ENCODE measurements at regions not wholly inside any gene's neighbourhood (a gene's known extent, or its start where the extent isn't known, plus 50 kb on each side); places are given as distances from the start of the nearest gene placed in this dataset.

GRCh38 chr3:147215660-147216059 is 190.7 kb downstream of the ZIC4 start:
- Histone ChIP-seq H3K79me1 (ENCODE audit: low read depth in 1 of 2, low read length in 2 of 2) (no peaks in the 10 kb centered on the region), H3K4me1 (ENCODE audit: control insufficient read depth, insufficient read depth, low read length) (no peaks in the 10 kb centered on the region), H4K91ac (ENCODE audit: insufficient read depth, low read depth, low read length) (no peak overlapping the region), H3K4me3 (ENCODE audit: insufficient read depth, low read depth, low read length) (no peak overlapping the region), H2AK5ac (ENCODE audit: low read depth, low read length) (no peak overlapping the region), H2AK9ac (replicated peaks; ENCODE audit: low read depth, low read length, poor library complexity) (no peak overlapping the region), H3K4ac (ENCODE audit: low read depth, low read length) (no peak overlapping the region), H2BK5ac (ENCODE audit: low read depth, low read length, poor library complexity, severe bottlenecking) (no peak overlapping the region), H3K23ac (ENCODE audit: low read depth, low read length) (no peak overlapping the region), H3K4me2 (ENCODE audit: low read depth, low read length) (no peak overlapping the region), H3K9ac (ENCODE audit: low read depth, low read length) (no peak overlapping the region), H3K27me3 (ENCODE audit: control insufficient read depth, insufficient read depth, low read length) (no peaks in the 10 kb centered on the region), H4K8ac (ENCODE audit: low read depth in 2 of 2, low read length in 2 of 2) (no peak overlapping the region), H2BK120ac (ENCODE audit: low read depth, low read length) (no peak overlapping the region), H3K36me3 (ENCODE audit: control insufficient read depth, insufficient read depth, low read length) (no peaks in the 10 kb centered on the region), H3K14ac (replicated peaks; ENCODE audit: low read depth, low read length) (no peak overlapping the region), H2BK15ac (ENCODE audit: low read depth, low read length) (no peak overlapping the region), H4K5ac (ENCODE audit: low read depth, low read length) (no peak overlapping the region), H3K9me3 (ENCODE audit: control insufficient read depth, insufficient read depth, low read length) (no peaks in the 10 kb centered on the region), H2BK20ac (ENCODE audit: low read depth, low read length) (no peak overlapping the region), H4K20me1 (ENCODE audit: insufficient read depth, low read length) (no peaks in the 10 kb centered on the region), H3K9me1 (ENCODE audit: insufficient read depth, low read length) (no peaks in the 10 kb centered on the region), H3K27ac (ENCODE audit: insufficient read depth, low read length) (no peak overlapping the region), H3K18ac (ENCODE audit: low read depth, low read length) (no peak overlapping the region), H3K56ac (ENCODE audit: extremely low read depth, insufficient read depth, low read length) (no peak overlapping the region), H2AFZ (replicated peaks; ENCODE audit: low read length, poor library complexity) (no peak overlapping the region)
- in situ Hi-C loops (cut with MboI; ENCODE audit: low sequenced_read_pairs) = no loop called here
- POLR2A ChIA-PET (ENCODE audit: unreplicated experiment) = no interaction called here
- CTCF ChIA-PET = no interaction called here
- DNase-seq (no peak), ATAC-seq (ENCODE audit: low read depth) (no peak)
- dilution Hi-C loops (cut with HindIII; ENCODE audit: low sequenced_read_pairs, unreplicated experiment) = no loop called here
- no peak for TF ChIP-seq RCOR1 (IDR thresholded peaks at IDR 0.05; ENCODE audit: insufficient replicate concordance, low read length)
- no peak for TF ChIP-seq POLR2A (IDR thresholded peaks at IDR 0.05; ENCODE audit: low read depth, low read length)
- TF ChIP-seq CTCF (conservative IDR thresholded peaks at IDR 0.05; ENCODE audit: low read depth, low read length) = no peak
- TF ChIP-seq SMC3 (IDR thresholded peaks at IDR 0.05; ENCODE audit: low read depth, low read length) = no peak
- TF ChIP-seq RAD21 (IDR thresholded peaks at IDR 0.05; ENCODE audit: low read length) = no peak
- no peak for TF ChIP-seq MAFK (IDR thresholded peaks at IDR 0.05; ENCODE audit: low read depth, low read length)
- no peak for TF ChIP-seq BHLHE40 (IDR thresholded peaks at IDR 0.05; ENCODE audit: low read depth, low read length)
- no peak for TF ChIP-seq MXI1 (IDR thresholded peaks at IDR 0.05; ENCODE audit: borderline replicate concordance, low read depth, low read length)
- TF ChIP-seq CEBPB (IDR thresholded peaks at IDR 0.05; ENCODE audit: low read depth, low read length) = no peak
- no peak for TF ChIP-seq ELK1 (IDR thresholded peaks at IDR 0.05; ENCODE audit: borderline replicate concordance, low read depth, low read length)
- TF ChIP-seq USF2 (IDR thresholded peaks at IDR 0.05; ENCODE audit: low read depth, low read length) = no peak
- no peak for TF ChIP-seq FOS (IDR thresholded peaks at IDR 0.05; ENCODE audit: low read depth, low read length)
- TF ChIP-seq MAZ (IDR thresholded peaks at IDR 0.05; ENCODE audit: borderline replicate concordance, low read depth, low read length) = no peak
- TF ChIP-seq RFX5 (IDR thresholded peaks at IDR 0.05; ENCODE audit: low read depth, low read length) = no peak
- no peak for TF ChIP-seq CHD1 (IDR thresholded peaks at IDR 0.05; ENCODE audit: low read depth, low read length)
- TF ChIP-seq NFE2L2 (IDR thresholded peaks at IDR 0.05; ENCODE audit: low read depth, low read length) = no peak
- intact Hi-C loops (cut with micrococcal nuclease) = no loop called here
- BruUV-seq (replicated peaks) = no TSS peak
